ENCODE measurements at regions not wholly inside any gene's neighbourhood (a gene's known extent, or its start where the extent isn't known, plus 50 kb on each side); places are given as distances from the start of the nearest gene placed in this dataset.

DNA sequence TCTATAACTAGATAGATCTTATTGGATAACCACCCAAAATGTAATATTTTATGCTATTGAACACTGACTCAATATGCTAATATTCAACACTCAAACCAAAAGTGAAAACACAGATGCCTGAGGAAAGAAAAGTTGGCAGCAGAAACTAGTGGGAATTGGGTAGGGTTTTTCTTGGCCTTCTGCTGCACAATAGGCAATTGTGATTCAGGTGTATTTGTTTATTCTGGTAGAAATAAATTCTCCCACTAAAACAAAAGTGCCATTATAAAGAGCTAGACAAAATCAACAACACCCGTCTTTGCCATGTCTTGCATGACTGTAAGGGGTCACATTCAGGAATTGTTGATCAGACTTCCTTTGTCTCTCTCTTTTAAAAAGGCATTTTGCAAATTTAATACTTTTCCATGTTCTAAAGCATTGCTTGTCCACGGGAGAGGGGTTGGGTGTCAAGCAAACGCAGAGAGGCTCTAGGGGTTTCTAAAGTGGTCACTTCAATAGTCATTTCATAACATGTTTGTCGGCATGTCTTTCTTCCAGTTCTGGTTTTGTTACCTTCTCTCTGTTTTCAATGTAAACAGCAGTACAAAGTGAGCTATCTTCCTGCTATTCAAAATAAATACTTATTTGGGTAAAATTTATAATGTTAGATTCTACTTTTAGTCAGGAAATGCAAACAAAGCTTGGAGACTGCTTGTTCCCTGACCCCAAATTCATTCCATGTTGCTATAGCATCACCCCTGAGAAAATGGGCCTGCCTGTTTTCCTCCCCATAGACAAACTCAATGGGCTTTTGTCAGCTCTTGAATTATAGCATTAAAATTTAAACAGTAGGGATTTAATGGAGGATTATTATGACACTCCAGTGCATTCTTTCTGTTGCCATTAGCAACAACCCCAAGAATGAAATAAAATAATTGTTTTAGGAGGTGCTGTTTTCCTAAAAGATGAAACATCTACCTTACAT, 217.0 kb upstream of the CCN2 start:
- no peaks in the 10 kb centered on the region for H3K27me3 ChIP-seq (ENCODE audit: control insufficient read depth, insufficient read depth, low read length)
- H3K4me1 ChIP-seq (ENCODE audit: control insufficient read depth, insufficient read depth, low read length): peaks cover 7% of the 10 kb centered on the region
- no peaks in the 10 kb centered on the region for H3K9me3 ChIP-seq (replicated peaks; ENCODE audit: low read length)
- no peak overlapping the region for H3K4me3 ChIP-seq (ENCODE audit: low read length)
- H3K36me3 ChIP-seq (ENCODE audit: insufficient read depth, low read length): no peaks in the 10 kb centered on the region
- H3K4me2 ChIP-seq (ENCODE audit: low read length): no peak overlapping the region
- no peak overlapping the region for H3K9ac ChIP-seq (ENCODE audit: low read depth, low read length)

GRCh38 chr6:132166526-132167051, 215.4 kb upstream of the CCN2 start:
- Histone ChIP-seq H3K4me3 (ENCODE audit: low read length) (no peak overlapping the region), H3K9ac (ENCODE audit: low read depth, low read length) (no peak overlapping the region), H3K9me3 (replicated peaks; ENCODE audit: low read length) (no peaks in the 10 kb centered on the region), H3K4me2 (ENCODE audit: low read length) (no peak overlapping the region), H3K27me3 (ENCODE audit: control insufficient read depth, insufficient read depth, low read length) (no peaks in the 10 kb centered on the region), H3K4me1 (ENCODE audit: control insufficient read depth, insufficient read depth, low read length) (peaks cover 7% of the 10 kb centered on the region), H3K36me3 (ENCODE audit: insufficient read depth, low read length) (no peaks in the 10 kb centered on the region)

- Histone ChIP-seq H3K36me3 (ENCODE audit: insufficient read depth, low read length) (no peaks in the 10 kb centered on the region), H3K9me3 (replicated peaks; ENCODE audit: low read length) (no peaks in the 10 kb centered on the region), H3K9ac (ENCODE audit: low read depth, low read length) (no peak overlapping the region), H3K4me2 (ENCODE audit: low read length) (no peak overlapping the region), H3K4me1 (ENCODE audit: control insufficient read depth, insufficient read depth, low read length) (peaks cover 7% of the 10 kb centered on the region), H3K4me3 (ENCODE audit: low read length) (no peak overlapping the region), H3K27me3 (ENCODE audit: control insufficient read depth, insufficient read depth, low read length) (no peaks in the 10 kb centered on the region)
Measured at GRCh38 chr6:132165677-132166076, 214.5 kb upstream of the CCN2 start.

DNA sequence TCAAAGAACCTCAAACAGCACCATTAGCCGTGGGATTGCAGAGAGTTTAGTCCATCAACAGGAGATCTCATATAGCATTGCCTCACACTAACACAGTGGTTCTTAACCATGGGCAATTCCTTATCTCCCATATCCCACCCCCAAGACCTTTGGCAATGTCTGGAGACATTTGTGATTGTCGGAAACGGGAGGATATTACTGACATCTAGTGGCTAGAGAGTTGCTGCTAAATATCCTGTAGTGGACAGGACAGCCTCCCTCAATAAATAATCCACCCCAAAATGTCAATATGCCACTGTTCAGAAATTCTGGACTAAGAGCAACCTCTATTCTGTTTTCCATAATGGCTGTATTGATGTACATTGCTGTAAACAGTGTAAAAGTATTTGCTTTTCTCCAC, 210.1 kb upstream of the CCN2 start:
- H3K9me3 ChIP-seq (replicated peaks; ENCODE audit: low read length): no peaks in the 10 kb centered on the region
- H3K4me2 ChIP-seq (ENCODE audit: low read length): no peak overlapping the region
- H3K9ac ChIP-seq (ENCODE audit: low read depth, low read length): no peak overlapping the region
- no peak overlapping the region for H3K4me3 ChIP-seq (ENCODE audit: low read length)
- H3K36me3 ChIP-seq (ENCODE audit: insufficient read depth, low read length): no peaks in the 10 kb centered on the region
- no peaks in the 10 kb centered on the region for H3K27me3 ChIP-seq (ENCODE audit: control insufficient read depth, insufficient read depth, low read length)
- H3K4me1 ChIP-seq (ENCODE audit: control insufficient read depth, insufficient read depth, low read length): no peaks in the 10 kb centered on the region

- peak overlapping the region; percentile 61 for H3K9ac ChIP-seq (ENCODE audit: low read depth, low read length)
- H3K4me1 ChIP-seq (ENCODE audit: control insufficient read depth, insufficient read depth, low read length): peaks cover 9% of the 10 kb centered on the region
- H3K4me2 ChIP-seq (ENCODE audit: low read length): peak overlapping the region; percentile 18
- H3K27me3 ChIP-seq (ENCODE audit: control insufficient read depth, insufficient read depth, low read length): no peaks in the 10 kb centered on the region
- H3K4me3 ChIP-seq (ENCODE audit: low read length): no peak overlapping the region
- H3K9me3 ChIP-seq (replicated peaks; ENCODE audit: low read length): no peaks in the 10 kb centered on the region
- H3K36me3 ChIP-seq (ENCODE audit: insufficient read depth, low read length): no peaks in the 10 kb centered on the region
Measured at GRCh38 chr6:132153221-132153898, 202.2 kb upstream of the CCN2 start.

GRCh38 chr6:132147530-132148011, 196.4 kb upstream of the CCN2 start:
- Histone ChIP-seq H3K4me1 (ENCODE audit: control insufficient read depth, insufficient read depth, low read length) (peaks cover 15% of the 10 kb centered on the region), H3K9me3 (replicated peaks; ENCODE audit: low read length) (no peaks in the 10 kb centered on the region), H3K36me3 (ENCODE audit: insufficient read depth, low read length) (no peaks in the 10 kb centered on the region), H3K27me3 (ENCODE audit: control insufficient read depth, insufficient read depth, low read length) (no peaks in the 10 kb centered on the region), H3K9ac (ENCODE audit: low read depth, low read length) (no peak overlapping the region), H3K4me3 (ENCODE audit: low read length) (no peak overlapping the region), H3K4me2 (ENCODE audit: low read length) (no peak overlapping the region)

- no peak overlapping the region for H3K9ac ChIP-seq (ENCODE audit: low read depth, low read length)
- H3K9me3 ChIP-seq (replicated peaks; ENCODE audit: low read length): no peaks in the 10 kb centered on the region
- no peaks in the 10 kb centered on the region for H3K27me3 ChIP-seq (ENCODE audit: control insufficient read depth, insufficient read depth, low read length)
- H3K4me2 ChIP-seq (ENCODE audit: low read length): no peak overlapping the region
- H3K36me3 ChIP-seq (ENCODE audit: insufficient read depth, low read length): no peaks in the 10 kb centered on the region
- peaks cover 15% of the 10 kb centered on the region for H3K4me1 ChIP-seq (ENCODE audit: control insufficient read depth, insufficient read depth, low read length)
- no peak overlapping the region for H3K4me3 ChIP-seq (ENCODE audit: low read length)
Measured at GRCh38 chr6:132144456-132144855, 193.3 kb upstream of the CCN2 start.

- Histone ChIP-seq H3K4me3 (ENCODE audit: low read length) (no peak overlapping the region), H3K9me3 (replicated peaks; ENCODE audit: low read length) (no peaks in the 10 kb centered on the region), H3K9ac (ENCODE audit: low read depth, low read length) (no peak overlapping the region), H3K4me1 (ENCODE audit: control insufficient read depth, insufficient read depth, low read length) (peaks cover 14% of the 10 kb centered on the region), H3K27me3 (ENCODE audit: control insufficient read depth, insufficient read depth, low read length) (no peaks in the 10 kb centered on the region), H3K36me3 (ENCODE audit: insufficient read depth, low read length) (no peaks in the 10 kb centered on the region), H3K4me2 (ENCODE audit: low read length) (no peak overlapping the region)
Measured at GRCh38 chr6:132143258-132143657, 192.1 kb upstream of the CCN2 start.

GRCh38 chr6:132142768-132143167, 191.6 kb upstream of the CCN2 start:
- no peaks in the 10 kb centered on the region for H3K27me3 ChIP-seq (ENCODE audit: control insufficient read depth, insufficient read depth, low read length)
- no peak overlapping the region for H3K9ac ChIP-seq (ENCODE audit: low read depth, low read length)
- H3K4me2 ChIP-seq (ENCODE audit: low read length): no peak overlapping the region
- no peaks in the 10 kb centered on the region for H3K9me3 ChIP-seq (replicated peaks; ENCODE audit: low read length)
- no peaks in the 10 kb centered on the region for H3K36me3 ChIP-seq (ENCODE audit: insufficient read depth, low read length)
- H3K4me1 ChIP-seq (ENCODE audit: control insufficient read depth, insufficient read depth, low read length): peaks cover 9% of the 10 kb centered on the region
- H3K4me3 ChIP-seq (ENCODE audit: low read length): no peak overlapping the region

DNA sequence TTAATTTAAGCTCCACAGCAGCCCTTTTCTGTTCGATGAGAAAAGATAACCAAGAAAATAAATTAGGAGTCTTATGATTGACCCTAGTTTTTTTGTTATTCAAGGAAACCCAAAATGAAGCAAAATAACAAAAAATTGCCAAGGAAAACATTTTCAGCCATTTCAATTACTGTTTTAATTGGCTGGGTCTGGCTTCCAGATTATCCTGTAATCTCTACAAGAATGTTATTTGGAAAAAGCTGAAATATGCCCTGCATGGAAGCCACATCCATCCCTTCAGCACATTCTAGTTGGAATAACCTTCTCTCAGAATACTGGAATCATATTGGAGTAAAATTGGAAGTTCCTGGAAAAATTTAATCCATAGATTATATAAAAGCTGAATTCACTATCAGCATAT, 191.1 kb upstream of the CCN2 start:
- no peaks in the 10 kb centered on the region for H3K27me3 ChIP-seq (ENCODE audit: control insufficient read depth, insufficient read depth, low read length)
- no peak overlapping the region for H3K4me2 ChIP-seq (ENCODE audit: low read length)
- peaks cover 5% of the 10 kb centered on the region for H3K4me1 ChIP-seq (ENCODE audit: control insufficient read depth, insufficient read depth, low read length)
- H3K36me3 ChIP-seq (ENCODE audit: insufficient read depth, low read length): no peaks in the 10 kb centered on the region
- H3K9me3 ChIP-seq (replicated peaks; ENCODE audit: low read length): no peaks in the 10 kb centered on the region
- H3K4me3 ChIP-seq (ENCODE audit: low read length): no peak overlapping the region
- H3K9ac ChIP-seq (ENCODE audit: low read depth, low read length): no peak overlapping the region

- Histone ChIP-seq H3K36me3 (ENCODE audit: insufficient read depth, low read length) (no peaks in the 10 kb centered on the region), H3K27me3 (ENCODE audit: control insufficient read depth, insufficient read depth, low read length) (no peaks in the 10 kb centered on the region), H3K9me3 (replicated peaks; ENCODE audit: low read length) (no peaks in the 10 kb centered on the region), H3K9ac (ENCODE audit: low read depth, low read length) (no peak overlapping the region), H3K4me1 (ENCODE audit: control insufficient read depth, insufficient read depth, low read length) (no peaks in the 10 kb centered on the region), H3K4me2 (ENCODE audit: low read length) (no peak overlapping the region), H3K4me3 (ENCODE audit: low read length) (no peak overlapping the region)
Measured at GRCh38 chr6:132140189-132140588, 189.0 kb upstream of the CCN2 start.

Data from skeletal muscle satellite cell (primary cell).